Stomach (tissue), 8 donors: ENCODE measurements at regions not wholly inside any gene's neighbourhood (a gene's known extent, or its start where the extent isn't known, plus 50 kb on each side); places are given as distances from the start of the nearest gene placed in this dataset.
"Not testable (repeated sequence)": the region's sequence is repeated elsewhere in the genome, so short reads cannot be mapped to it uniquely, and the experiment has no call there.

Experiments
- DNase-seq, 2 donors: peaks; one replicate each; pipeline versions ENCODE4 v3.0.0 to v3.0.0-alpha.2; 2013 to 2019
- H3K27ac ChIP-seq, 5 donors: fragments of 200-600 bp in 4 of 5; sonication (generic) in 4 of 5; one replicate each; pipeline ENCODE4 v1.5.1; 2013 to 2019; ENCODE audit warnings: mild to moderate bottlenecking in 1 of 5, moderate library complexity in 1 of 5
- H3K27me3 ChIP-seq, 3 donors: fragments of 200-600 bp; sonication (generic); one replicate each; pipeline ENCODE4 v1.5.1; 2017 to 2019; ENCODE audit warnings: mixed run types in 1 of 3
- H3K36me3 ChIP-seq, 4 donors: fragments of 200-600 bp; sonication (generic); 1 replicate in 3 of 4; 2 replicates in 1 of 4; pipeline ENCODE4 v1.5.1; 2016 to 2019
- H3K4me1 ChIP-seq, 4 donors: fragments of 200-600 bp; sonication (generic); one replicate each; pipeline ENCODE4 v1.5.1; 2016 to 2019
- H3K4me3 ChIP-seq, 4 donors: fragments of 200-600 bp; sonication (generic) in 3 of 4; one replicate each; pipeline ENCODE4 v1.5.1; 2016 to 2019; ENCODE audit warnings: mild to moderate bottlenecking in 1 of 4
- H3K9me3 ChIP-seq, 4 donors: fragments of 200-600 bp; sonication (generic); one replicate each; pipeline ENCODE4 v1.5.1; 2016 to 2019
- EP300 ChIP-seq: sonication (generic); formaldehyde crosslinking; IDR thresholded peaks from one replicate; pipeline ENCODE4 v1.6.1; 2017; ENCODE audit warnings: antibody characterized with exemption
- POLR2A ChIP-seq, 4 donors: fragments of 450-650 bp; IDR thresholded peaks; one replicate each; pipeline ENCODE4 v1.6.1; 2016; ENCODE audit warnings: antibody characterized with exemption in 4 of 4, control low read depth in 2 of 4, mild to moderate bottlenecking in 1 of 4, moderate library complexity in 1 of 4
- POLR2AphosphoS5 ChIP-seq, 3 donors: sonication (generic); formaldehyde crosslinking; IDR thresholded peaks; one replicate each; pipeline ENCODE4 v1.6.1; 2016; ENCODE audit warnings: antibody characterized with exemption in 3 of 3
- WGBS, 5 donors: extraction: QIAGEN DNeasy Blood & Tissue Kit in 3 of 5; methylation state at CpG; one replicate each; pipeline versions ENCODE4 v1.1.5 to v1.1.7; 2013 to 2018; 5-methylcytosine and 5-hydroxymethylcytosine counted together
- intact Hi-C: fragments of 100-400 bp; cut with DNase I; formaldehyde crosslinking; loops from one replicate; pipeline ENCODE4 v1.15.1; 2023; ENCODE audit warnings: low total_unique reads
- TF ChIP-seq, protein P1 (sequence below), 7 experiments: fragments of 450-650 bp in 4 of 7; fragments of 200-600 bp in 3 of 7; sonication (generic) in 3 of 7; IDR thresholded peaks; one replicate each; pipeline ENCODE4 v1.5.1; 2016 to 2019; ENCODE audit warnings: antibody characterized with exemption in 7 of 7, control low read depth in 2 of 7, mild to moderate bottlenecking in 1 of 7
- donor health status: healthy with polysubstance abuse.
- donor health status: Bipolar disorder and iron deficiency.
- donor health status: healthy.

GRCh38 chr4:64737026-64737853, 328.0 kb upstream of the TECRL start:
- intact Hi-C loops: no loop called here
- H3K4me3 ChIP-seq: no peak overlapping the region
- WGBS, 5 donors: 64 to 94% (median 70%) methylated on average over 2 of the region's 2 CpGs
- H3K27ac ChIP-seq: no peak overlapping the region
- H3K9me3 ChIP-seq: peaks cover 0 to 5% (median under 1%) of the 10 kb centered on the region in 4 donors
- H3K4me1 ChIP-seq: no peaks in the 10 kb centered on the region
- no peaks in the 10 kb centered on the region for H3K27me3 ChIP-seq
- no peaks in the 10 kb centered on the region for H3K36me3 ChIP-seq
- TF ChIP-seq POLR2AphosphoS5 (IDR thresholded peaks at IDR 0.05) (no peak), POLR2A (IDR thresholded peaks at IDR 0.05) (no peak), EP300 (no peak)
- TF ChIP-seq, protein P1, sequence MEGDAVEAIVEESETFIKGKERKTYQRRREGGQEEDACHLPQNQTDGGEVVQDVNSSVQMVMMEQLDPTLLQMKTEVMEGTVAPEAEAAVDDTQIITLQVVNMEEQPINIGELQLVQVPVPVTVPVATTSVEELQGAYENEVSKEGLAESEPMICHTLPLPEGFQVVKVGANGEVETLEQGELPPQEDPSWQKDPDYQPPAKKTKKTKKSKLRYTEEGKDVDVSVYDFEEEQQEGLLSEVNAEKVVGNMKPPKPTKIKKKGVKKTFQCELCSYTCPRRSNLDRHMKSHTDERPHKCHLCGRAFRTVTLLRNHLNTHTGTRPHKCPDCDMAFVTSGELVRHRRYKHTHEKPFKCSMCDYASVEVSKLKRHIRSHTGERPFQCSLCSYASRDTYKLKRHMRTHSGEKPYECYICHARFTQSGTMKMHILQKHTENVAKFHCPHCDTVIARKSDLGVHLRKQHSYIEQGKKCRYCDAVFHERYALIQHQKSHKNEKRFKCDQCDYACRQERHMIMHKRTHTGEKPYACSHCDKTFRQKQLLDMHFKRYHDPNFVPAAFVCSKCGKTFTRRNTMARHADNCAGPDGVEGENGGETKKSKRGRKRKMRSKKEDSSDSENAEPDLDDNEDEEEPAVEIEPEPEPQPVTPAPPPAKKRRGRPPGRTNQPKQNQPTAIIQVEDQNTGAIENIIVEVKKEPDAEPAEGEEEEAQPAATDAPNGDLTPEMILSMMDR (IDR thresholded peaks at IDR 0.05): no peak
- no peak for DNase-seq

DNA sequence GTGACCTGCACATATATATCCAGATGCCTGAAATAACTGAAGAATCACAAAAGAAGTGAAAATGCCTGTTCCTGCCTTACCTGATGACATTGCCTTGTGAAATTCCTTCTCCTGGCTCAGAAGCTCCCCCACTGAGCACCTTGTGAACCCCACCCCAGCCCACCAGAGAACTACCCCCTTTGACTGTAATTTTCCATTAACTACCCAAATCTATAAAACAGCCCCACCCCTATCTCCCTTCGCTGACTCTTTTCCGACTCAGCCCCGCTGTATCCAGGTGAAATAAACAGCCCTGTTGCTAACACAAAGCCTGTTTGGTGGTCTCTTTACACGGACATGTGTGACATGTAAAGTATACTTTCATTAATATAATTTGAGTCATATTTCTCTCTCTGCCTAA, 320.3 kb upstream of the TECRL start:
- no peak for DNase-seq
- TF ChIP-seq POLR2AphosphoS5 (IDR thresholded peaks at IDR 0.05) (no peak), EP300 (no peak), POLR2A (IDR thresholded peaks at IDR 0.05) (no peak)
- TF ChIP-seq, protein P1 (IDR thresholded peaks at IDR 0.05): no peak
- intact Hi-C loops: no loop called here
- no peak overlapping the region for H3K4me3 ChIP-seq
- peaks cover 0 to 13% (median 3%) of the 10 kb centered on the region in 4 donors for H3K9me3 ChIP-seq
- H3K4me1 ChIP-seq: no peaks in the 10 kb centered on the region
- H3K27ac ChIP-seq: no peak overlapping the region
- no peaks in the 10 kb centered on the region for H3K36me3 ChIP-seq
- H3K27me3 ChIP-seq: no peaks in the 10 kb centered on the region
- 24 to 57% (median 41%) methylated on average over 4 of the region's 4 CpGs for WGBS, 5 donors

DNA sequence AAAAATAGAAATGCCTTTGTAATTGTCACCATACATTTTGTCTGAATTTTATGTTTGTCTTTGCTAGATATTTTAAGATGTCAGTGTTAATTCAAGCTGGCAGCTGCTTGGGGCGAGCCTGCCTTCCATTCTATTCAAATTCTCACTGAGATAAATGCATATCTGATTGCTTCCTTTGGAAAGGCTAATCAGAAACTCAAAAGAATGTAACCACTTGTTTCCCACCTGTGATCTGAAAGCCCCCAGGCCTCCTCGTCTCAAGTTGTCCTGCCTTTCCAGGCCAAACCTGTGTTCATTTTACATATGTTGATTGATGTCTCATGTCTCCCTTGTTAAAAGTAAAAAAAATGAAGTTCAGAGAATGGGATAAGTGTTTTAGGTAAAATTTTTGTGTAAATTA, 318.7 kb upstream of the TECRL start:
- intact Hi-C loops: no loop called here
- H3K27me3 ChIP-seq: no peaks in the 10 kb centered on the region
- WGBS, 5 donors: 17 to 30% (median 26%) methylated on average over 2 of the region's 2 CpGs
- TF ChIP-seq POLR2AphosphoS5 (IDR thresholded peaks at IDR 0.05) (no peak), POLR2A (IDR thresholded peaks at IDR 0.05) (no peak), EP300 (no peak)
- TF ChIP-seq, protein P1 (IDR thresholded peaks at IDR 0.05): no peak
- H3K27ac ChIP-seq: no peak overlapping the region
- H3K4me3 ChIP-seq: no peak overlapping the region
- H3K4me1 ChIP-seq: no peaks in the 10 kb centered on the region
- no peak for DNase-seq
- H3K9me3 ChIP-seq: peaks cover 0 to 13% (median 3%) of the 10 kb centered on the region in 4 donors
- H3K36me3 ChIP-seq: no peaks in the 10 kb centered on the region

DNA sequence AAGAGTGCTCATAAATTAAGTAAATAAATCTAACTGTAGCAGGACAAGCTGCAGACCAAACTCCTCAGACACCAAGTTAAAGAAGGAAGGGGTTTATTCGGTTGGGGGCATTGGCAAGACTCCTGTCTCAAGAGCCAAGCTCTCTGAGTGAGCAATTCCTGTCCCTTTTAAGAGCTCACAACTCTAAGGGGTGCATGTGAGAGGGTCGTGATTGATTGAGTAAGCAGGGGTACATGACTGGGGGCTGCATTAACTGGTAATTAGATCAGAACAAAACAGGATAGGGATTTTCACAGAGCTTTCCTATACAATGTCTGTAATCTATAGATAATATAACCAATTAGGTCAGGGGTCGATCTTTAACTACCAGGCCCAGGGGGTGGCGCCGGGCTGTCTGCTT, 318.1 kb upstream of the TECRL start:
- H3K4me3 ChIP-seq, H3K27ac ChIP-seq, intact Hi-C loops, DNase-seq, H3K36me3 ChIP-seq, H3K4me1 ChIP-seq, H3K27me3 ChIP-seq: not testable (repeated sequence)
- H3K9me3 ChIP-seq: peaks cover 0 to 10% (median 3%) of the 10 kb centered on the region in 4 donors
- WGBS, 5 donors: 55 to 67% (median 63%) methylated on average over 5 of the region's 5 CpGs

DNA sequence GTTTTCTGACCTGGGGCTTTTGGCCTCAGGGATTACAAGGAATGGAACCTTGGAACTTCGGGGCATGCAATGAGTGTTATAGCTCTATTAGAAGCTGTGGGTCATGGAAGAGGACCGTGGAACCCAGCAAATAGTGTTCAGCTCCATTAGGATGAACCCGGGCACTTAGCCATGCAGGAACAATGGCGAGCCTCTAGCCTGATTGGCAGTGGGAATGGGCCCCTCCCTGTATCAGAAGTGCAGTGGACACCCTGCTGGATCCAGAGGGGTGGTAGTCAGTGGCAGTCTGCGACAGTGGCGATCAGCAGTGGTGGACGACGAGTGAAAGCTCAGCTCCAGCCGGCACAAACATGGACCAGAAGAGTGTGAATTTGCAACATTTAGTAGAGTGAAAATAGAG, 315.4 kb upstream of the TECRL start:
- H3K27ac ChIP-seq: no peak overlapping the region
- H3K4me1 ChIP-seq: no peaks in the 10 kb centered on the region
- DNase-seq: no peak
- peaks cover 0 to 5% (median 1%) of the 10 kb centered on the region in 4 donors for H3K9me3 ChIP-seq
- no peak overlapping the region for H3K4me3 ChIP-seq
- no peak for TF ChIP-seq POLR2A (IDR thresholded peaks at IDR 0.05)
- TF ChIP-seq EP300: no peak
- TF ChIP-seq, protein P1 (IDR thresholded peaks at IDR 0.05): no peak
- TF ChIP-seq POLR2AphosphoS5 (IDR thresholded peaks at IDR 0.05): no peak
- WGBS, 5 donors: 77 to 86% (median 84%) methylated on average over 9 of the region's 9 CpGs
- no peaks in the 10 kb centered on the region for H3K36me3 ChIP-seq
- intact Hi-C loops: no loop called here
- H3K27me3 ChIP-seq: no peaks in the 10 kb centered on the region
